Panc1 (cell line): ENCODE measurements at regions not wholly inside any gene's neighbourhood (a gene's known extent, or its start where the extent isn't known, plus 50 kb on each side); places are given as distances from the start of the nearest gene placed in this dataset.

Source experiments
- ATAC-seq: fragments of 200-7000 bp; cut with Tn5 transposase; 2 replicates; pipeline ENCODE4 v1.9.1; 2020; ENCODE audit warnings: mild to moderate bottlenecking, moderate library complexity
- BruUV-seq: library from RNA; stranded (reverse); fragments of 400-500 nt; replicated peaks from 2 replicates; lab custom pipeline; 2021; lab: Mats Ljungman, UMichigan
- CTCF ChIA-PET: fragments of 300-600 bp; sonication (Branson Sonifier 250); formaldehyde crosslinking; loops from one replicate; lab custom pipeline; 2022; ENCODE audit warnings: antibody characterized with exemption; lab: Charles Lee
- POLR2A ChIA-PET: fragments of 300-600 bp; sonication (Branson Sonifier 250); formaldehyde crosslinking; loops from one replicate; lab custom pipeline; 2022; ENCODE audit warnings: antibody characterized with exemption; lab: Charles Lee
- DNase-seq: peaks from one replicate; pipeline ENCODE4 v3.0.0-alpha.2; 2010; ENCODE audit warnings: low read depth, low spot score
- H3K27ac ChIP-seq: 2 replicates; pipeline ENCODE4 v1.5.1; 2011; ENCODE audit warnings: mild to moderate bottlenecking, low read length, inconsistent platforms
- H3K27me3 ChIP-seq: fragments of 200-500 bp; sonication (Bioruptor generic); 2 replicates; pipeline ENCODE4 v1.6.0; 2014; ENCODE audit warnings: low read length, inconsistent platforms; ENCODE audit not compliant: control insufficient read depth, insufficient read depth
- H3K36me3 ChIP-seq: fragments of 200-500 bp; sonication (Bioruptor generic); 2 replicates; pipeline ENCODE4 v1.5.1; 2014; ENCODE audit warnings: inconsistent platforms, mild to moderate bottlenecking, low read length, moderate library complexity; ENCODE audit not compliant: control insufficient read depth, insufficient read depth
- H3K4me1 ChIP-seq: 2 replicates; pipeline ENCODE4 v1.5.1; 2011; ENCODE audit warnings: inconsistent platforms, mild to moderate bottlenecking, low read length, moderate library complexity; ENCODE audit not compliant: control insufficient read depth, insufficient read depth
- H3K4me3 ChIP-seq, 2 experiments: 2 replicates each; pipeline ENCODE4 v1.5.1; 2011 to 2012; ENCODE audit warnings: low read depth in 2 of 2, low read length in 2 of 2, mild to moderate bottlenecking in 2 of 2, inconsistent platforms in 1 of 2, moderate library complexity in 1 of 2
- H3K9me3 ChIP-seq: fragments of 200-500 bp; sonication (Bioruptor generic); 2 replicates; pipeline ENCODE4 v1.5.1; 2014; ENCODE audit warnings: low read depth, mild to moderate bottlenecking, inconsistent platforms, low read length, moderate library complexity; ENCODE audit not compliant: control insufficient read depth, insufficient read depth
- POLR2AphosphoS5 ChIP-seq: IDR thresholded peaks from 2 replicates; pipeline ENCODE4 v1.6.1; 2012; ENCODE audit warnings: mild to moderate bottlenecking, low read depth, low read length, moderate library complexity
- SIN3A ChIP-seq: IDR thresholded peaks from 2 replicates; pipeline ENCODE4 v1.6.1; 2012; ENCODE audit warnings: low read depth, mild to moderate bottlenecking, low read length, moderate library complexity, borderline replicate concordance; ENCODE audit not compliant: insufficient read depth
- TCF7L2 ChIP-seq: IDR thresholded peaks from 2 replicates; pipeline ENCODE4 v1.6.1; 2011; ENCODE audit warnings: mild to moderate bottlenecking, low read depth, low read length, inconsistent platforms
- in situ Hi-C: cut with HindIII; loops from 2 replicates; pipeline ENCODE4 v1.10.0; 2016; ENCODE audit warnings: low sequenced_read_pairs, low pct_unique_long_range_greater_than_20kb
- intact Hi-C: fragments of 100-400 bp; cut with micrococcal nuclease; formaldehyde crosslinking; loops from one replicate; pipeline ENCODE4 v1.10.0; 2022; ENCODE audit not compliant: unreplicated experiment
- TF ChIP-seq, protein P1 (sequence below): fragments of 450-650 bp; IDR thresholded peaks from 2 replicates; pipeline ENCODE4 v1.5.1; 2017; ENCODE audit warnings: mild to moderate bottlenecking
- TF ChIP-seq, protein P2 (sequence below), 2 experiments: IDR thresholded peaks; 2 replicates each; pipeline ENCODE4 v1.6.1; 2011 to 2012; ENCODE audit warnings: low read depth in 2 of 2, control low read depth in 1 of 2, low read length in 1 of 2, mild to moderate bottlenecking in 1 of 2, moderate library complexity in 1 of 2; ENCODE audit not compliant: insufficient read depth in 1 of 2

GRCh38 chr3:140763532-140763931, 85.7 kb downstream of the TRIM42 start:
- Histone ChIP-seq H3K36me3 (no peaks in the 10 kb centered on the region), H3K4me1 (no peaks in the 10 kb centered on the region), H3K27me3 (peaks cover 7% of the 10 kb centered on the region; the same call in 1 of the 2 replicates), H3K4me3 (no peak overlapping the region), H3K27ac (no peak overlapping the region), H3K9me3 (no peaks in the 10 kb centered on the region)
- ChIA-PET CTCF (no interaction called here), POLR2A (no interaction called here)
- DNase-seq (no peak), ATAC-seq (no peak)
- in situ Hi-C loops (no loop called here), intact Hi-C loops (no loop called here)
- TF ChIP-seq, protein P1, sequence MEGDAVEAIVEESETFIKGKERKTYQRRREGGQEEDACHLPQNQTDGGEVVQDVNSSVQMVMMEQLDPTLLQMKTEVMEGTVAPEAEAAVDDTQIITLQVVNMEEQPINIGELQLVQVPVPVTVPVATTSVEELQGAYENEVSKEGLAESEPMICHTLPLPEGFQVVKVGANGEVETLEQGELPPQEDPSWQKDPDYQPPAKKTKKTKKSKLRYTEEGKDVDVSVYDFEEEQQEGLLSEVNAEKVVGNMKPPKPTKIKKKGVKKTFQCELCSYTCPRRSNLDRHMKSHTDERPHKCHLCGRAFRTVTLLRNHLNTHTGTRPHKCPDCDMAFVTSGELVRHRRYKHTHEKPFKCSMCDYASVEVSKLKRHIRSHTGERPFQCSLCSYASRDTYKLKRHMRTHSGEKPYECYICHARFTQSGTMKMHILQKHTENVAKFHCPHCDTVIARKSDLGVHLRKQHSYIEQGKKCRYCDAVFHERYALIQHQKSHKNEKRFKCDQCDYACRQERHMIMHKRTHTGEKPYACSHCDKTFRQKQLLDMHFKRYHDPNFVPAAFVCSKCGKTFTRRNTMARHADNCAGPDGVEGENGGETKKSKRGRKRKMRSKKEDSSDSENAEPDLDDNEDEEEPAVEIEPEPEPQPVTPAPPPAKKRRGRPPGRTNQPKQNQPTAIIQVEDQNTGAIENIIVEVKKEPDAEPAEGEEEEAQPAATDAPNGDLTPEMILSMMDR = no peak
- TF ChIP-seq POLR2AphosphoS5 (no peak), TCF7L2 (no peak), SIN3A (no peak)
- TF ChIP-seq, protein P2, sequence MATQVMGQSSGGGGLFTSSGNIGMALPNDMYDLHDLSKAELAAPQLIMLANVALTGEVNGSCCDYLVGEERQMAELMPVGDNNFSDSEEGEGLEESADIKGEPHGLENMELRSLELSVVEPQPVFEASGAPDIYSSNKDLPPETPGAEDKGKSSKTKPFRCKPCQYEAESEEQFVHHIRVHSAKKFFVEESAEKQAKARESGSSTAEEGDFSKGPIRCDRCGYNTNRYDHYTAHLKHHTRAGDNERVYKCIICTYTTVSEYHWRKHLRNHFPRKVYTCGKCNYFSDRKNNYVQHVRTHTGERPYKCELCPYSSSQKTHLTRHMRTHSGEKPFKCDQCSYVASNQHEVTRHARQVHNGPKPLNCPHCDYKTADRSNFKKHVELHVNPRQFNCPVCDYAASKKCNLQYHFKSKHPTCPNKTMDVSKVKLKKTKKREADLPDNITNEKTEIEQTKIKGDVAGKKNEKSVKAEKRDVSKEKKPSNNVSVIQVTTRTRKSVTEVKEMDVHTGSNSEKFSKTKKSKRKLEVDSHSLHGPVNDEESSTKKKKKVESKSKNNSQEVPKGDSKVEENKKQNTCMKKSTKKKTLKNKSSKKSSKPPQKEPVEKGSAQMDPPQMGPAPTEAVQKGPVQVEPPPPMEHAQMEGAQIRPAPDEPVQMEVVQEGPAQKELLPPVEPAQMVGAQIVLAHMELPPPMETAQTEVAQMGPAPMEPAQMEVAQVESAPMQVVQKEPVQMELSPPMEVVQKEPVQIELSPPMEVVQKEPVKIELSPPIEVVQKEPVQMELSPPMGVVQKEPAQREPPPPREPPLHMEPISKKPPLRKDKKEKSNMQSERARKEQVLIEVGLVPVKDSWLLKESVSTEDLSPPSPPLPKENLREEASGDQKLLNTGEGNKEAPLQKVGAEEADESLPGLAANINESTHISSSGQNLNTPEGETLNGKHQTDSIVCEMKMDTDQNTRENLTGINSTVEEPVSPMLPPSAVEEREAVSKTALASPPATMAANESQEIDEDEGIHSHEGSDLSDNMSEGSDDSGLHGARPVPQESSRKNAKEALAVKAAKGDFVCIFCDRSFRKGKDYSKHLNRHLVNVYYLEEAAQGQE (IDR thresholded peaks at IDR 0.05; ENCODE audit: insufficient read depth in 1 of 2, low read depth in 2 of 2, low read length in 1 of 2) = no peak
- no TSS peak for BruUV-seq

GRCh38 chr3:140765246-140765645, 87.4 kb downstream of the TRIM42 start:
- Histone ChIP-seq H3K9me3 (no peaks in the 10 kb centered on the region), H3K27me3 (0 out of 2 replicates have a peak, but pooled peaks cover 7% of the 10 kb centered on the region), H3K4me1 (no peaks in the 10 kb centered on the region), H3K4me3 (no peak overlapping the region), H3K36me3 (no peaks in the 10 kb centered on the region), H3K27ac (no peak overlapping the region)
- POLR2A ChIA-PET = no interaction called here
- DNase-seq (no peak), ATAC-seq (no peak)
- intact Hi-C loops (no loop called here), in situ Hi-C loops (no loop called here)
- CTCF ChIA-PET = no interaction called here
- no TSS peak for BruUV-seq
- no peak for TF ChIP-seq POLR2AphosphoS5
- TF ChIP-seq, protein P1 = no peak
- no peak for TF ChIP-seq SIN3A
